GM18909 (cell line): ENCODE measurements at regions not wholly inside any gene's neighbourhood (a gene's known extent, or its start where the extent isn't known, plus 50 kb on each side); places are given as distances from the start of the nearest gene placed in this dataset.

Experiments used
- ATAC-seq: cut with Tn5 transposase; IDR thresholded peaks from one replicate; pipeline ENCODE4 v1.9.1; 2021; ENCODE audit warnings: mild to moderate bottlenecking; ENCODE audit not compliant: unreplicated experiment, poor library complexity

GRCh38 chr4:171759274-171759673 is 53.9 kb upstream of the GALNTL6 start:
- ATAC-seq: no peak

GRCh38 chr4:171751538-171751937 is 61.7 kb upstream of the GALNTL6 start:
- ATAC-seq: no peak

- no peak for ATAC-seq
These were observed 66.8 kb upstream of the GALNTL6 start for GRCh38 chr4:171746418-171746817.

- ATAC-seq: no peak
These were observed 70.8 kb upstream of the GALNTL6 start for GRCh38 chr4:171742436-171742835.

- no peak for ATAC-seq
These were observed 86.0 kb upstream of the GALNTL6 start for GRCh38 chr4:171727185-171727584.

- no peak for ATAC-seq
These were observed 91.3 kb upstream of the GALNTL6 start for GRCh38 chr4:171721937-171722336.

- no peak for ATAC-seq
These were observed 93.5 kb upstream of the GALNTL6 start for GRCh38 chr4:171719691-171720090.

GRCh38 chr4:171718665-171719064 is 94.5 kb upstream of the GALNTL6 start:
- ATAC-seq: no peak

GRCh38 chr4:171718069-171718468 is 95.1 kb upstream of the GALNTL6 start:
- no peak for ATAC-seq

GRCh38 chr4:171717231-171717741 is 95.9 kb upstream of the GALNTL6 start:
- no peak for ATAC-seq

GRCh38 chr4:171715973-171716372 is 97.2 kb upstream of the GALNTL6 start:
- no peak for ATAC-seq

GRCh38 chr4:171714791-171715454 is 98.3 kb upstream of the GALNTL6 start:
- ATAC-seq: no peak

- no peak for ATAC-seq
These were observed 102.5 kb upstream of the GALNTL6 start for GRCh38 chr4:171710743-171711142.

GRCh38 chr4:171676555-171677215 is 136.5 kb upstream of the GALNTL6 start:
- ATAC-seq: peak; percentile 99

- ATAC-seq: no peak
These were observed 138.4 kb upstream of the GALNTL6 start for GRCh38 chr4:171674781-171675180.

- no peak for ATAC-seq
These were observed 144.8 kb upstream of the GALNTL6 start for GRCh38 chr4:171668403-171668802.

GRCh38 chr4:171667906-171668305 is 145.3 kb upstream of the GALNTL6 start:
- no peak for ATAC-seq

- ATAC-seq: no peak
These were observed 162.1 kb upstream of the GALNTL6 start for GRCh38 chr4:171651071-171651470.

- peak; percentile 80 for ATAC-seq
These were observed 162.7 kb upstream of the GALNTL6 start for GRCh38 chr4:171650543-171650942.

- ATAC-seq: no peak
These were observed 164.3 kb upstream of the GALNTL6 start for GRCh38 chr4:171648926-171649325.

GRCh38 chr4:171646984-171647383 is 166.2 kb upstream of the GALNTL6 start:
- ATAC-seq: no peak
